ENCODE measurements at regions not wholly inside any gene's neighbourhood (a gene's known extent, or its start where the extent isn't known, plus 50 kb on each side); places are given as distances from the start of the nearest gene placed in this dataset.
"Not testable (repeated sequence)": the region's sequence is repeated elsewhere in the genome, so short reads cannot be mapped to it uniquely, and the experiment has no call there.

DNA sequence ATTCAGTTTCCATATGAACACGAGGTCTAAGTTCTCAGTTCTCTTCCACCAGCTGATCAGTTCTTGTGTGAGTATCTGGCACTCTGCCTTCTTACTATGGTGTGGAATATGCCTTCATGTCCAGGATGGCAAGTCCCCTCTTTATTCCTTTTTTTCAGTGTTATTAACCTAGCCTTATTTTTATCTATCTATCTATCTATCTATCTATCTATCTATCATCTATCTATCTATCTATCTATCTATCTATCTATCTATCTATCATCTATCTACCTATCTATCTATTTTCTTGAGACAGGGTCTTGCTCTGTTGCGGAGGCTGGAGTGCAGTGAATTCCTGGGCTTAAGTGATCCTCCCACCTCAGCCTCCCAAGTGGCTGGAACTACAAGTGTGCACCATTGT, 329.2 kb upstream of the TNRC6C start:
- POLR2A ChIA-PET; ATAC-seq; H3K36me3 Mint-ChIP-seq (ENCODE audit: low read depth); DNase-seq; H3K4me1 Mint-ChIP-seq (ENCODE audit: low read depth); H3K27ac Mint-ChIP-seq; CTCF ChIA-PET; H3K4me3 Mint-ChIP-seq: not testable (repeated sequence)
- H3K9me3 Mint-ChIP-seq (ENCODE audit: insufficient read depth) = peaks cover 11% of the 10 kb centered on the region
- H3K27me3 Mint-ChIP-seq (ENCODE audit: low read depth) = peaks cover 20% of the 10 kb centered on the region

DNA sequence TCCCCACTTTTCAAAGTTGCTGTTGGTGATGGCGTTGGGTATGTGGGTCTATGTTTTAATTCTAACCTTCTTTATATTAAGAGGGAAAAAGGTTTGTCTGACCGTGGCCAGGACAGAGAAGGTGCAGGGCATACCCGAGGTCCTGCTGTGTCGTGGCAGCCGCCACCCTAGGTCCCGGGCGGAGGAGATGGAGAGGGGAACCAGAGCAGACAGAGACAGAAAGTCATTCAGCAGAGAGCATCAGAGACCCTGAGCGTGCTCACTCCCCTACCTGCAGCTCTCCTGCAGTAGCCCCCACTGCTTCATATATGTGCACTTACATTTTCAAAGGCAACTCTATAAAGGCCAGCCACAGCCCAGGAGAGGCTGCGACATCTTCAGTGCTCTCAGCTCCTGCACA, 327.2 kb upstream of the TNRC6C start:
- no peak overlapping the region for H3K27ac Mint-ChIP-seq
- no peak overlapping the region for H3K4me3 Mint-ChIP-seq
- peaks cover 6% of the 10 kb centered on the region for H3K36me3 Mint-ChIP-seq (ENCODE audit: low read depth)
- CTCF ChIA-PET = interaction anchor here (0.8 kb wide), 1 partner anchor 18 kb away, joined by 3 read pairs; no protein-coding TSS in a partner anchor
- H3K4me1 Mint-ChIP-seq (ENCODE audit: low read depth) = peaks cover 16% of the 10 kb centered on the region
- POLR2A ChIA-PET = no interaction called here
- H3K9me3 Mint-ChIP-seq (ENCODE audit: insufficient read depth) = peaks cover 11% of the 10 kb centered on the region
- ATAC-seq (no peak), DNase-seq (no peak)
- peaks cover 18% of the 10 kb centered on the region for H3K27me3 Mint-ChIP-seq (ENCODE audit: low read depth)

DNA sequence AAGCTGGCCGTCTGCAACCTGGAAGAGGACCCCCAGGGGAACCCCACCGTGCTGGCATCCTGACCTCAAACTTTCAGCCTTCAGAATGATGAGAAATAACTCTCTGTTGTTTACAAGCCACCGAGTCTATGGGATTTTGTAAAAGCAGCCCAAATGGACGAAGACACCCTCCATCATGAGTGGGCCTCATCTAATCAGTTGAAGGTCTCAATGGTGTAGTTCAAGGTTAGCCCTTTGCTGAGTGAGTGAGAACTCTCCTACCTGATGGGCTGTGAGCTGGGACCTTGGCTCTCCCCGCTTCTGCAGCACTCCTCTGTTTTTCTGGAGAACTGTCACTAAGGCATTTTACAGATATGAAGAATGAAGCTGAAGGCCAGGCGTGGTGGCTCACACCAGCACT, 325.9 kb upstream of the TNRC6C start:
- DNase-seq = no peak
- H3K4me1 Mint-ChIP-seq (ENCODE audit: low read depth) = peaks cover 16% of the 10 kb centered on the region
- ChIA-PET CTCF (no interaction called here), POLR2A (no interaction called here)
- H3K27ac Mint-ChIP-seq = no peak overlapping the region
- H3K9me3 Mint-ChIP-seq (ENCODE audit: insufficient read depth) = peaks cover 3% of the 10 kb centered on the region
- no peak for ATAC-seq
- H3K36me3 Mint-ChIP-seq (ENCODE audit: low read depth) = no peaks in the 10 kb centered on the region
- H3K4me3 Mint-ChIP-seq = no peak overlapping the region
- H3K27me3 Mint-ChIP-seq (ENCODE audit: low read depth) = peaks cover 7% of the 10 kb centered on the region

DNA sequence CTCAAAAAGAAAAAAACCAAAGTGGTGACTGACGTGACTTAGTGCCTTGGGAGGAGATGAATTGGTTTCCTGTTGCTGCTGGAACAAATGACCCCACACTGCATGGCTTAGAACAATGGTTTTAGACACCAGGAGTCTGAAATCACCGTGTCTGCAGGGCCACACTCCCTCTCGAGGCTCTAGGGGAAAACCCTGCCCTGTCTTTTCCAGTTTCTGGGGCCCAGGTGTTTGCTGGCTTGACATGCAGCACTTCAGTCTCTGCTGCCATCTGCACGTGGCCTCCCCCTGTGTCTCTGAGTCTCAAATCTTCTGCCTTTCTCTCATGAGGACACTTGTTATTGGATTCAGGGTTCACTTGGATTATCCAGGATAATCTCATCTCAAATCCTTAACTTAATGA, 323.8 kb upstream of the TNRC6C start:
- Mint-ChIP-seq H3K9me3 (ENCODE audit: insufficient read depth) (no peaks in the 10 kb centered on the region), H3K36me3 (ENCODE audit: low read depth) (no peaks in the 10 kb centered on the region), H3K4me1 (ENCODE audit: low read depth) (peaks cover 16% of the 10 kb centered on the region), H3K27ac (peak overlapping the region; percentile 50), H3K4me3 (no peak overlapping the region), H3K27me3 (ENCODE audit: low read depth) (peaks cover 5% of the 10 kb centered on the region)
- CTCF ChIA-PET = no interaction called here
- peak; percentile 40 for DNase-seq
- POLR2A ChIA-PET = no interaction called here
- ATAC-seq = peak; percentile 74

GRCh38 chr17:77635176-77635575, 323.3 kb upstream of the TNRC6C start:
- ChIA-PET POLR2A (no interaction called here), CTCF (interaction anchor here (1.9 to 2.0 kb wide), 2 partner anchors 10 to 379 kb away, joined by 5 to 13 read pairs; no protein-coding TSS in a partner anchor)
- H3K27ac Mint-ChIP-seq = peak overlapping the region; percentile 50
- H3K4me1 Mint-ChIP-seq (ENCODE audit: low read depth) = peaks cover 16% of the 10 kb centered on the region
- DNase-seq (no peak), ATAC-seq (no peak)
- H3K4me3 Mint-ChIP-seq = no peak overlapping the region
- H3K36me3 Mint-ChIP-seq (ENCODE audit: low read depth) = no peaks in the 10 kb centered on the region
- no peaks in the 10 kb centered on the region for H3K9me3 Mint-ChIP-seq (ENCODE audit: insufficient read depth)
- peaks cover 9% of the 10 kb centered on the region for H3K27me3 Mint-ChIP-seq (ENCODE audit: low read depth)

- ATAC-seq; H3K36me3 Mint-ChIP-seq (ENCODE audit: low read depth); H3K4me3 Mint-ChIP-seq; H3K27ac Mint-ChIP-seq; H3K9me3 Mint-ChIP-seq (ENCODE audit: insufficient read depth); DNase-seq: not testable (repeated sequence)
- CTCF ChIA-PET = interaction anchor here (1.9 to 2.0 kb wide), 2 partner anchors 9 to 378 kb away, joined by 5 to 13 read pairs; no protein-coding TSS in a partner anchor
- peaks cover 13% of the 10 kb centered on the region for H3K27me3 Mint-ChIP-seq (ENCODE audit: low read depth)
- POLR2A ChIA-PET = interaction anchor here (0.6 to 1.2 kb wide), 2 partner anchors 9 to 90 kb away, joined by 3 to 5 read pairs; no protein-coding TSS in a partner anchor
- peaks cover 16% of the 10 kb centered on the region for H3K4me1 Mint-ChIP-seq (ENCODE audit: low read depth)
These were observed 322.7 kb upstream of the TNRC6C start for GRCh38 chr17:77635785-77636184.

DNA sequence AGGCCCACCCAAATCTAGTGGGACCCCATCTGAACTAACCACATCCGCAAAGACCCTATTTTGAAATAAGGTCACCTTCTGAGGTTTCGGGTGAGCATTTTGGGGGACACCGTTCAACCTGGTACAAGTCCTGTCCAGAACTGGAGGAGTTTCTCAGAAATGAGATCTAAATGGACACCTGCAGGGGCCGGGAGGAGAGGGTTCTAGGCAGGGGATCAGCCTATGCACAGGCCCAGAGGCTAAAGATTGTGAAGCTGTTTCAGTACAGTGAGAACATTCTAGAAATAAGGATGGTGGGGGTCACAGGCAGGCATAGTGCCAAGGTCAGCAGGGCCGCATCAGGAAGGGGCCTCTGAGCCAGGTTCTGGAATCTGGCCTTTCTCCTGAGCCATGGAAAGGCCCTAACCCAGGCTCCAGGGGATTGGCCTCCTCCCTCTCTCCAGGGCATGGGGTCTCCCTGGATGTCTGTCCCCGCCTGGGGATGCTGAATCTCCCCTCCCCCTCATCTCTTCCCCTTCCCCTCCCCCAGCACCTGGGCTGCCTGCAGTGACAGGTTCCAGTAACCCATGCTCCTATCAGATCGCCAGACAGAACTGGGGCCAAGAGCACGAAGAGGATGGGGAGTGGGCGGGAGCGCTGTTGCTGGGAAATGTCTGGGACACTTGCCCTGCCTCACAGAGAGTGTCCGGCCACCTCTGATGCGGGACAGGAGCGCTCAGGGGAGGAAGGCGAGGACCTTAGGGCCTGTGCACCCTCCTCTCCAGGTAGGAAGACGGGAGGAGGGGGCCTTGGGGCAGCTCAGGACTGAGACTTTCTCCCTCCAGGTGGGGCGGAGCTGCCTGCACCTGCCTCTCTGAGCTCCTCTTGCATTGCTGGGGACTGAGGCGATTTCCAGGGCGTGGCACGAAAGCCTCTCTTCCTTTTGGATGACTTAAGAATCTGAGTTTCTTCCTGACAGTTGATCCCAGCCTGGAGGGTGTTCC, 321.4 kb upstream of the TNRC6C start:
- Mint-ChIP-seq H3K36me3 (ENCODE audit: low read depth) (no peaks in the 10 kb centered on the region), H3K4me3 (no peak overlapping the region), H3K27me3 (ENCODE audit: low read depth) (peaks cover 18% of the 10 kb centered on the region), H3K9me3 (ENCODE audit: insufficient read depth) (no peaks in the 10 kb centered on the region), H3K4me1 (ENCODE audit: low read depth) (peaks cover 16% of the 10 kb centered on the region), H3K27ac (no peak overlapping the region)
- ATAC-seq = no peak
- ChIA-PET POLR2A (interaction anchor here (0.8 to 1.2 kb wide), 2 partner anchors 8 to 27 kb away, joined by 3 to 5 read pairs; no protein-coding TSS in a partner anchor), CTCF (interaction anchor here (1.9 to 2.0 kb wide), 2 partner anchors 8 to 377 kb away, joined by 5 to 13 read pairs; no protein-coding TSS in a partner anchor)
- no peak for DNase-seq

GRCh38 chr17:77637818-77638575, 320.5 kb upstream of the TNRC6C start:
- no peaks in the 10 kb centered on the region for H3K9me3 Mint-ChIP-seq (ENCODE audit: insufficient read depth)
- no peak overlapping the region for H3K4me3 Mint-ChIP-seq
- no peak overlapping the region for H3K27ac Mint-ChIP-seq

GRCh38 chr17:77640252-77640651, 318.3 kb upstream of the TNRC6C start:
- H3K27ac Mint-ChIP-seq = no peak overlapping the region
- CTCF ChIA-PET = interaction anchor here (1.1 to 1.2 kb wide), 2 partner anchors 22 to 98 kb away, joined by 3 to 4 read pairs; no protein-coding TSS in a partner anchor
- ATAC-seq = no peak

More at GRCh38 chr17:77637818-77638575, 320.5 kb upstream of the TNRC6C start:
- Mint-ChIP-seq H3K27me3 (ENCODE audit: low read depth) (peaks cover 18% of the 10 kb centered on the region), H3K4me1 (ENCODE audit: low read depth) (peaks cover 16% of the 10 kb centered on the region), H3K36me3 (ENCODE audit: low read depth) (no peaks in the 10 kb centered on the region)
- DNase-seq (no peak), ATAC-seq (no peak)
- ChIA-PET POLR2A (interaction anchor here (0.8 kb wide), 1 partner anchor 28 kb away, joined by 3 read pairs; no protein-coding TSS in a partner anchor), CTCF (no interaction called here)

DNA sequence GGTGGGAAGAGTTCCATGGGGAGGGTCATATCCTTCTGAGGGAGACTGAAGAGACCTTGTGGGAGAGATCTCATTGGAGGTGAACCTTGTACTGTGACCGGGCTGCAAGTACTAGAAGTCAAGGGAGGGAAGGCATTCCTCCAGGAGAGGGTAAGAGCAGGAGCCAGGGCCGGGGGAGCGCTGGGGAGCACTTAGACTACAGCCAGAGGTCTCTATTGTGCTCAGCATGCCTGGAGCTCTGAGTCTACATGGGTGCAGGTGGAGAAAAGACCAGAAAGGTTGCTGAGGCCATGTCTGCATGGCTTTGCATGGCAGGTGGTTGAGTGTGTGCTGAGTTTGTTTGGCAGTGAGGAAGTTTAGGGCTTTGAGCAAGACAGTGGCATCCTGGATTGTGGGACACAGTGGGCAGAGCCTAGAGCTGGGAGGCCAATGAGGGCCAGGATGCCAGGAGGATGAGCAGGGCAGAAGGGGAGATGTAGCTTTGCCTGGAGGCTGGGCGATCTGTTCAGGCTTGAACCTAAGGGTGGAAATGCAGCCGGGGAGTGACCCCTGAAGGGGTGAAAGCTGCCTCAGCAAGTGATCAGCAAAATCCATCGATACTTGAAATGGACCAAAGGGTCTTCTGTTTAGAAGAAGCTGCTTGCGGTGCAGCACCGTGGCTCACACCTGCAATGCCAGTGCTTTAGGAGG, 317.4 kb upstream of the TNRC6C start:
- ATAC-seq = no peak
- Mint-ChIP-seq H3K4me1 (ENCODE audit: low read depth) (peaks cover 17% of the 10 kb centered on the region), H3K27ac (no peak overlapping the region), H3K36me3 (ENCODE audit: low read depth) (no peaks in the 10 kb centered on the region), H3K9me3 (ENCODE audit: insufficient read depth) (no peaks in the 10 kb centered on the region), H3K4me3 (no peak overlapping the region), H3K27me3 (ENCODE audit: low read depth) (peaks cover 21% of the 10 kb centered on the region)
- no peak for DNase-seq
- ChIA-PET POLR2A (interaction anchor here (1.6 kb wide), 1 partner anchor 317 kb away, joined by 3 read pairs; the partner anchor contains the start of gene TNRC6C), CTCF (interaction anchor here (1.2 to 1.4 kb wide), 2 partner anchors 30 to 378 kb away, joined by 4 read pairs; no protein-coding TSS in a partner anchor)

More at GRCh38 chr17:77640252-77640651, 318.3 kb upstream of the TNRC6C start:
- peaks cover 21% of the 10 kb centered on the region for H3K27me3 Mint-ChIP-seq (ENCODE audit: low read depth)
- H3K4me1 Mint-ChIP-seq (ENCODE audit: low read depth) = peaks cover 12% of the 10 kb centered on the region
- H3K4me3 Mint-ChIP-seq = no peak overlapping the region
- no peak for DNase-seq
- POLR2A ChIA-PET = no interaction called here
- no peaks in the 10 kb centered on the region for H3K9me3 Mint-ChIP-seq (ENCODE audit: insufficient read depth)
- no peaks in the 10 kb centered on the region for H3K36me3 Mint-ChIP-seq (ENCODE audit: low read depth)

- Mint-ChIP-seq H3K36me3 (ENCODE audit: low read depth) (no peaks in the 10 kb centered on the region), H3K9me3 (ENCODE audit: insufficient read depth) (no peaks in the 10 kb centered on the region), H3K27ac (no peak overlapping the region), H3K4me3 (no peak overlapping the region), H3K4me1 (ENCODE audit: low read depth) (peaks cover 21% of the 10 kb centered on the region), H3K27me3 (ENCODE audit: low read depth) (peaks cover 21% of the 10 kb centered on the region)
- no peak for DNase-seq
- no peak for ATAC-seq
- ChIA-PET CTCF (interaction anchor here (1.2 to 1.4 kb wide), 2 partner anchors 31 to 377 kb away, joined by 4 read pairs; no protein-coding TSS in a partner anchor), POLR2A (interaction anchor here (1.6 kb wide), 1 partner anchor 317 kb away, joined by 3 read pairs; the partner anchor contains the start of gene TNRC6C)
These were observed 316.8 kb upstream of the TNRC6C start for GRCh38 chr17:77641718-77642117.

Measured in activated CD8-positive, alpha-beta T cell treated with anti-CD3 and anti-CD28 coated beads, Interleukin-2, amount 10 ng/mL, durations not matched to agents 7 days and 5 days (primary cell).